Stimulated activated memory B cell treated with anti-CD40 and anti-IgM and Interleukin-4, amounts not matched to agents 10 μg/mL and 1 μg/mL and 100 μg/mL, for 72 hours (primary cell): ENCODE measurements at regions not wholly inside any gene's neighbourhood (a gene's known extent, or its start where the extent isn't known, plus 50 kb on each side); places are given as distances from the start of the nearest gene placed in this dataset.

Experiments used
- ATAC-seq: fragments of 150-1000 bp; cut with Tn5 transposase; 2 replicates; pipeline ENCODE4 v1.10.0; 2021
- H3K27ac Mint-ChIP-seq: one replicate; pipeline ENCODE4 v1.8.0; 2022; ENCODE audit warnings: mild to moderate bottlenecking, mixed read lengths
- H3K27me3 Mint-ChIP-seq: one replicate; pipeline ENCODE4 v1.8.0; 2022; ENCODE audit warnings: mixed read lengths
- H3K36me3 Mint-ChIP-seq: one replicate; pipeline ENCODE4 v1.8.0; 2022; ENCODE audit warnings: mixed read lengths
- H3K4me1 Mint-ChIP-seq: one replicate; pipeline ENCODE4 v1.8.0; 2022; ENCODE audit warnings: mixed read lengths
- H3K4me3 Mint-ChIP-seq: one replicate; pipeline ENCODE4 v1.8.0; 2022; ENCODE audit warnings: mild to moderate bottlenecking, moderate library complexity, mixed read lengths
- H3K9me3 Mint-ChIP-seq: one replicate; pipeline ENCODE4 v1.8.0; 2022; ENCODE audit warnings: mixed read lengths

- no peak overlapping the region for H3K27ac Mint-ChIP-seq
- peaks cover 18% of the 10 kb centered on the region for H3K36me3 Mint-ChIP-seq
- ATAC-seq: no peak
- no peaks in the 10 kb centered on the region for H3K27me3 Mint-ChIP-seq
- H3K9me3 Mint-ChIP-seq: peaks cover 5% of the 10 kb centered on the region
- H3K4me1 Mint-ChIP-seq: peaks cover 23% of the 10 kb centered on the region
- H3K4me3 Mint-ChIP-seq: no peak overlapping the region
Observed at GRCh38 chr21:14759285-14759684, 213.2 kb upstream of the SAMSN1 start.

GRCh38 chr21:14758849-14759248 lies 212.7 kb upstream of the SAMSN1 start:
- no peaks in the 10 kb centered on the region for H3K27me3 Mint-ChIP-seq
- H3K4me3 Mint-ChIP-seq: no peak overlapping the region
- peaks cover 23% of the 10 kb centered on the region for H3K4me1 Mint-ChIP-seq
- ATAC-seq: no peak
- H3K9me3 Mint-ChIP-seq: peaks cover 5% of the 10 kb centered on the region
- H3K27ac Mint-ChIP-seq: no peak overlapping the region
- H3K36me3 Mint-ChIP-seq: peaks cover 20% of the 10 kb centered on the region

GRCh38 chr21:14757533-14758327 lies 211.6 kb upstream of the SAMSN1 start:
- H3K4me3 Mint-ChIP-seq: no peak overlapping the region
- no peak for ATAC-seq
- no peak overlapping the region for H3K27ac Mint-ChIP-seq
- H3K4me1 Mint-ChIP-seq: peaks cover 23% of the 10 kb centered on the region
- no peaks in the 10 kb centered on the region for H3K27me3 Mint-ChIP-seq
- H3K36me3 Mint-ChIP-seq: peaks cover 20% of the 10 kb centered on the region
- H3K9me3 Mint-ChIP-seq: peaks cover 5% of the 10 kb centered on the region

- H3K27ac Mint-ChIP-seq: no peak overlapping the region
- H3K4me1 Mint-ChIP-seq: peaks cover 34% of the 10 kb centered on the region
- peaks cover 20% of the 10 kb centered on the region for H3K36me3 Mint-ChIP-seq
- peaks cover 5% of the 10 kb centered on the region for H3K9me3 Mint-ChIP-seq
- no peaks in the 10 kb centered on the region for H3K27me3 Mint-ChIP-seq
- H3K4me3 Mint-ChIP-seq: no peak overlapping the region
- ATAC-seq: no peak
Observed at GRCh38 chr21:14755086-14755485, 209.0 kb upstream of the SAMSN1 start.

GRCh38 chr21:14754682-14755081 lies 208.6 kb upstream of the SAMSN1 start:
- no peak for ATAC-seq
- H3K36me3 Mint-ChIP-seq: peaks cover 20% of the 10 kb centered on the region
- no peak overlapping the region for H3K27ac Mint-ChIP-seq
- no peaks in the 10 kb centered on the region for H3K27me3 Mint-ChIP-seq
- peaks cover 34% of the 10 kb centered on the region for H3K4me1 Mint-ChIP-seq
- no peak overlapping the region for H3K4me3 Mint-ChIP-seq
- H3K9me3 Mint-ChIP-seq: peaks cover 5% of the 10 kb centered on the region

GRCh38 chr21:14754259-14754604 lies 208.1 kb upstream of the SAMSN1 start:
- Mint-ChIP-seq H3K36me3 (peaks cover 17% of the 10 kb centered on the region), H3K4me1 (peaks cover 34% of the 10 kb centered on the region), H3K4me3 (no peak overlapping the region), H3K27ac (no peak overlapping the region), H3K27me3 (no peaks in the 10 kb centered on the region), H3K9me3 (peaks cover 5% of the 10 kb centered on the region)
- ATAC-seq: no peak

- Mint-ChIP-seq H3K27me3 (no peaks in the 10 kb centered on the region), H3K4me1 (peaks cover 28% of the 10 kb centered on the region), H3K36me3 (peaks cover 11% of the 10 kb centered on the region), H3K27ac (no peak overlapping the region), H3K4me3 (no peak overlapping the region), H3K9me3 (peaks cover 5% of the 10 kb centered on the region)
- ATAC-seq: no peak
Observed at GRCh38 chr21:14753466-14754258, 207.5 kb upstream of the SAMSN1 start.

- H3K4me1 Mint-ChIP-seq: peaks cover 27% of the 10 kb centered on the region
- no peaks in the 10 kb centered on the region for H3K27me3 Mint-ChIP-seq
- ATAC-seq: no peak
- H3K36me3 Mint-ChIP-seq: peaks cover 11% of the 10 kb centered on the region
- H3K27ac Mint-ChIP-seq: no peak overlapping the region
- H3K9me3 Mint-ChIP-seq: peaks cover 5% of the 10 kb centered on the region
- H3K4me3 Mint-ChIP-seq: no peak overlapping the region
Observed at GRCh38 chr21:14753069-14753465, 207.0 kb upstream of the SAMSN1 start.

- Mint-ChIP-seq H3K4me1 (peaks cover 27% of the 10 kb centered on the region), H3K27ac (no peak overlapping the region), H3K4me3 (no peak overlapping the region), H3K36me3 (peaks cover 11% of the 10 kb centered on the region), H3K27me3 (no peaks in the 10 kb centered on the region), H3K9me3 (peaks cover 5% of the 10 kb centered on the region)
- no peak for ATAC-seq
Observed at GRCh38 chr21:14752345-14752909, 206.3 kb upstream of the SAMSN1 start.

GRCh38 chr21:14751602-14752344 lies 205.7 kb upstream of the SAMSN1 start:
- ATAC-seq: no peak

GRCh38 chr21:14751011-14751410 lies 204.9 kb upstream of the SAMSN1 start:
- ATAC-seq: no peak
- Mint-ChIP-seq H3K9me3 (peaks cover 9% of the 10 kb centered on the region), H3K27me3 (no peaks in the 10 kb centered on the region), H3K27ac (peak overlapping the region; percentile 48), H3K4me1 (peaks cover 22% of the 10 kb centered on the region), H3K4me3 (no peak overlapping the region), H3K36me3 (peaks cover 11% of the 10 kb centered on the region)

More at GRCh38 chr21:14751602-14752344, 205.7 kb upstream of the SAMSN1 start:
- peaks cover 5% of the 10 kb centered on the region for H3K9me3 Mint-ChIP-seq
- peak overlapping the region; percentile 48 for H3K27ac Mint-ChIP-seq
- peaks cover 27% of the 10 kb centered on the region for H3K4me1 Mint-ChIP-seq
- no peaks in the 10 kb centered on the region for H3K27me3 Mint-ChIP-seq
- peaks cover 11% of the 10 kb centered on the region for H3K36me3 Mint-ChIP-seq
- no peak overlapping the region for H3K4me3 Mint-ChIP-seq

GRCh38 chr21:14750041-14750440 lies 203.9 kb upstream of the SAMSN1 start:
- Mint-ChIP-seq H3K4me3 (no peak overlapping the region), H3K36me3 (peaks cover 10% of the 10 kb centered on the region), H3K4me1 (peaks cover 17% of the 10 kb centered on the region), H3K27me3 (no peaks in the 10 kb centered on the region), H3K27ac (no peak overlapping the region), H3K9me3 (peaks cover 9% of the 10 kb centered on the region)
- no peak for ATAC-seq

- H3K27me3 Mint-ChIP-seq: no peaks in the 10 kb centered on the region
- peaks cover 3% of the 10 kb centered on the region for H3K36me3 Mint-ChIP-seq
- peaks cover 9% of the 10 kb centered on the region for H3K9me3 Mint-ChIP-seq
- no peak overlapping the region for H3K27ac Mint-ChIP-seq
- no peak overlapping the region for H3K4me3 Mint-ChIP-seq
- H3K4me1 Mint-ChIP-seq: peaks cover 17% of the 10 kb centered on the region
- no peak for ATAC-seq
Observed at GRCh38 chr21:14748662-14749061, 202.5 kb upstream of the SAMSN1 start.

GRCh38 chr21:14744368-14744767 lies 198.3 kb upstream of the SAMSN1 start:
- ATAC-seq: no peak
- Mint-ChIP-seq H3K36me3 (peaks cover 6% of the 10 kb centered on the region), H3K4me3 (no peak overlapping the region), H3K27ac (peak overlapping the region; percentile 26), H3K27me3 (no peaks in the 10 kb centered on the region), H3K9me3 (peaks cover 11% of the 10 kb centered on the region), H3K4me1 (no peaks in the 10 kb centered on the region)

GRCh38 chr21:14742119-14742518 lies 196.0 kb upstream of the SAMSN1 start:
- H3K4me1 Mint-ChIP-seq: peaks cover 10% of the 10 kb centered on the region
- H3K9me3 Mint-ChIP-seq: peaks cover 11% of the 10 kb centered on the region
- no peak overlapping the region for H3K27ac Mint-ChIP-seq
- H3K36me3 Mint-ChIP-seq: peaks cover 6% of the 10 kb centered on the region
- no peak overlapping the region for H3K4me3 Mint-ChIP-seq
- no peak for ATAC-seq
- no peaks in the 10 kb centered on the region for H3K27me3 Mint-ChIP-seq
